ENCODE measurements at regions not wholly inside any gene's neighbourhood (a gene's known extent, or its start where the extent isn't known, plus 50 kb on each side); places are given as distances from the start of the nearest gene placed in this dataset.
A peak's percentile ranks its signal among the peaks of the same experiment; 100 is the strongest.

GRCh38 chr21:19993268-19993667, 1004.9 kb upstream of the NCAM2 start:
- WGBS, 2 donors: 64 to 71% methylated on average over 4 of the region's 4 CpGs
- H3K27me3 ChIP-seq: no peaks in the 10 kb centered on the region
- no peak overlapping the region for H3K4me3 ChIP-seq
- H3K9me3 ChIP-seq: no peaks in the 10 kb centered on the region
- DNase-seq (no peak), ATAC-seq (ENCODE audit: low FRiP score in 2 of 2) (no peak)
- no peak overlapping the region for H3K27ac ChIP-seq
- H3K4me1 ChIP-seq: no peaks in the 10 kb centered on the region
- H3K36me3 ChIP-seq: no peaks in the 10 kb centered on the region
- TF ChIP-seq POLR2AphosphoS5 (IDR thresholded peaks at IDR 0.05) (no peak), EP300 (IDR thresholded peaks at IDR 0.05) (no peak), CTCF (IDR thresholded peaks at IDR 0.05) (no peak), POLR2A (IDR thresholded peaks at IDR 0.05) (no peak)

GRCh38 chr21:19995253-19995652, 1003.0 kb upstream of the NCAM2 start:
- H3K36me3 ChIP-seq: no peaks in the 10 kb centered on the region
- 51% methylated on average over 7 of the region's 7 CpGs for WGBS, 2 donors
- ATAC-seq (ENCODE audit: low FRiP score in 2 of 2): no peak

GRCh38 chr21:19998453-19998852, 999.8 kb upstream of the NCAM2 start:
- no peak overlapping the region for H3K27ac ChIP-seq
- no peaks in the 10 kb centered on the region for H3K9me3 ChIP-seq
- ATAC-seq (ENCODE audit: low FRiP score in 2 of 2) (no peak), DNase-seq (no peak)
- no peaks in the 10 kb centered on the region for H3K4me1 ChIP-seq
- no peak overlapping the region for H3K4me3 ChIP-seq
- H3K36me3 ChIP-seq: no peaks in the 10 kb centered on the region
- 93% methylated on average over 3 to 5 of the region's 5 CpGs for WGBS, 2 donors
- no peaks in the 10 kb centered on the region for H3K27me3 ChIP-seq
- TF ChIP-seq POLR2A (IDR thresholded peaks at IDR 0.05): no peak
- TF ChIP-seq CTCF (IDR thresholded peaks at IDR 0.05): no peak
- no peak for TF ChIP-seq POLR2AphosphoS5 (IDR thresholded peaks at IDR 0.05)
- TF ChIP-seq EP300 (IDR thresholded peaks at IDR 0.05): no peak

More at GRCh38 chr21:19995253-19995652, 1003.0 kb upstream of the NCAM2 start:
- H3K9me3 ChIP-seq: no peaks in the 10 kb centered on the region
- H3K4me3 ChIP-seq: no peak overlapping the region
- H3K27me3 ChIP-seq: no peaks in the 10 kb centered on the region
- H3K4me1 ChIP-seq: no peaks in the 10 kb centered on the region
- no peak for TF ChIP-seq CTCF (IDR thresholded peaks at IDR 0.05)
- TF ChIP-seq POLR2A (IDR thresholded peaks at IDR 0.05): no peak
- TF ChIP-seq POLR2AphosphoS5 (IDR thresholded peaks at IDR 0.05): no peak
- TF ChIP-seq EP300 (IDR thresholded peaks at IDR 0.05): no peak
- DNase-seq: no peak
- no peak overlapping the region for H3K27ac ChIP-seq

GRCh38 chr21:19999369-20000272, 998.6 kb upstream of the NCAM2 start:
- Histone ChIP-seq H3K4me3 (no peak overlapping the region), H3K27me3 (no peaks in the 10 kb centered on the region), H3K36me3 (no peaks in the 10 kb centered on the region), H3K9me3 (no peaks in the 10 kb centered on the region), H3K27ac (no peak overlapping the region), H3K4me1 (no peaks in the 10 kb centered on the region)
- no peak for TF ChIP-seq EP300 (IDR thresholded peaks at IDR 0.05)
- no peak for TF ChIP-seq CTCF (IDR thresholded peaks at IDR 0.05)
- no peak for TF ChIP-seq POLR2AphosphoS5 (IDR thresholded peaks at IDR 0.05)
- TF ChIP-seq POLR2A (IDR thresholded peaks at IDR 0.05): no peak
- WGBS, 2 donors: 77 to 80% methylated on average over 20 to 23 of the region's 23 CpGs
- ATAC-seq (ENCODE audit: low FRiP score in 2 of 2): no peak
- DNase-seq: peak in 1 of 2 donors; percentile 57

- Histone ChIP-seq H3K27me3 (no peaks in the 10 kb centered on the region), H3K4me3 (no peak overlapping the region), H3K4me1 (no peaks in the 10 kb centered on the region), H3K9me3 (no peaks in the 10 kb centered on the region), H3K36me3 (no peaks in the 10 kb centered on the region), H3K27ac (no peak overlapping the region)
- WGBS, 2 donors: 49 to 50% methylated on average over 3 of the region's 3 CpGs
- no peak for DNase-seq
- no peak for ATAC-seq (ENCODE audit: low FRiP score in 2 of 2)
- TF ChIP-seq CTCF (IDR thresholded peaks at IDR 0.05): no peak
- TF ChIP-seq POLR2A (IDR thresholded peaks at IDR 0.05): no peak
- no peak for TF ChIP-seq EP300 (IDR thresholded peaks at IDR 0.05)
- no peak for TF ChIP-seq POLR2AphosphoS5 (IDR thresholded peaks at IDR 0.05)
Measured at GRCh38 chr21:20004367-20004766, 993.8 kb upstream of the NCAM2 start.
